PC-9 (cell line): ENCODE measurements at regions not wholly inside any gene's neighbourhood (a gene's known extent, or its start where the extent isn't known, plus 50 kb on each side); places are given as distances from the start of the nearest gene placed in this dataset.

ENCODE experiments used
- BruUV-seq: library from RNA; stranded (reverse); fragments of 400-500 nt; replicated peaks from 2 replicates; lab custom pipeline; 2021; lab: Mats Ljungman, UMichigan
- CTCF ChIA-PET: fragments of 300-600 bp; sonication (Branson Sonifier 250); formaldehyde crosslinking; loops from one replicate; lab custom pipeline; 2022; ENCODE audit warnings: antibody characterized with exemption; lab: Charles Lee
- POLR2A ChIA-PET: fragments of 300-600 bp; sonication (Branson Sonifier 250); formaldehyde crosslinking; loops from one replicate; lab custom pipeline; 2022; ENCODE audit warnings: antibody characterized with exemption; ENCODE audit not compliant: unreplicated experiment; lab: Charles Lee
- DNase-seq, 2 experiments: peaks; one replicate each; pipeline versions ENCODE4 v3.0.0 to v3.0.0-alpha.2; 2015 to 2022; ENCODE audit warnings: mixed read lengths in 1 of 2
- H2AFZ ChIP-seq: fragments of 200-600 bp; sonication (generic); 2 replicates; pipeline ENCODE4 v1.8.1; 2017; ENCODE audit warnings: antibody characterized with exemption
- H3F3A ChIP-seq: fragments of 200-600 bp; sonication (generic); 2 replicates; pipeline ENCODE4 v1.8.1; 2017; ENCODE audit warnings: antibody characterized with exemption, mild to moderate bottlenecking, low read depth; ENCODE audit not compliant: insufficient read depth
- H3K27ac ChIP-seq: fragments of 200-600 bp; sonication (generic); 2 replicates; pipeline ENCODE4 v1.6.1; 2016; ENCODE audit warnings: mixed run types
- H3K27me3 ChIP-seq: fragments of 200-600 bp; sonication (generic); 2 replicates; pipeline ENCODE4 v1.6.1; 2016; ENCODE audit warnings: low read depth, mixed run types; ENCODE audit not compliant: insufficient read depth
- H3K36me3 ChIP-seq: fragments of 200-600 bp; sonication (generic); 2 replicates; pipeline ENCODE4 v1.6.1; 2016; ENCODE audit warnings: low read depth, mixed run types
- H3K4me1 ChIP-seq: fragments of 200-600 bp; sonication (generic); replicated peaks from 2 replicates; pipeline ENCODE4 v1.6.1; 2016; ENCODE audit warnings: mixed run types; ENCODE audit not compliant: insufficient read depth
- H3K4me2 ChIP-seq: fragments of 200-600 bp; sonication (generic); 2 replicates; pipeline ENCODE4 v1.6.1; 2017; ENCODE audit warnings: mixed run types
- H3K4me3 ChIP-seq: fragments of 200-600 bp; sonication (generic); 2 replicates; pipeline ENCODE4 v1.6.1; 2016; ENCODE audit warnings: mixed run types
- H3K79me2 ChIP-seq: fragments of 200-600 bp; sonication (generic); 2 replicates; pipeline ENCODE4 v1.6.1; 2017; ENCODE audit warnings: low read depth, mixed run types
- H3K9me2 ChIP-seq: fragments of 200-600 bp; sonication (generic); 2 replicates; pipeline ENCODE4 v1.8.1; 2017; ENCODE audit warnings: mild to moderate bottlenecking; ENCODE audit not compliant: insufficient read depth
- H3K9me3 ChIP-seq: fragments of 200-600 bp; sonication (generic); 2 replicates; pipeline ENCODE4 v1.8.1; 2016; ENCODE audit warnings: low read depth; ENCODE audit not compliant: insufficient read depth
- H4K20me1 ChIP-seq: fragments of 200-600 bp; sonication (generic); 2 replicates; pipeline ENCODE4 v1.8.1; 2017; ENCODE audit not compliant: insufficient read depth
- CTCF ChIP-seq: fragments of 200-600 bp; sonication (generic); conservative IDR thresholded peaks from 2 replicates; pipeline ENCODE4 v1.6.1; 2017; ENCODE audit warnings: mixed run types, antibody characterized with exemption, mild to moderate bottlenecking, moderate library complexity
- EZH2 ChIP-seq: fragments of 200-600 bp; sonication (generic); IDR thresholded peaks from 2 replicates; pipeline ENCODE4 v1.8.0; 2017; ENCODE audit warnings: antibody characterized with exemption, low read depth
- intact Hi-C: fragments of 100-400 bp; cut with micrococcal nuclease; formaldehyde crosslinking; loops from one replicate; pipeline ENCODE4 v1.10.0; 2022; ENCODE audit not compliant: unreplicated experiment

GRCh38 chr7:138297526-138297925 lies 162.5 kb upstream of the TRIM24 start:
- Histone ChIP-seq H3K27ac (no peak overlapping the region), H3K79me2 (no peaks in the 10 kb centered on the region), H3K36me3 (0 out of 2 replicates have a peak, but pooled peaks cover 3% of the 10 kb centered on the region), H3K4me2 (no peak overlapping the region), H3K4me3 (no peak overlapping the region), H3K27me3 (no peaks in the 10 kb centered on the region), H4K20me1 (no peaks in the 10 kb centered on the region), H3K4me1 (0 out of 2 replicates have a peak, but pooled peaks cover 9% of the 10 kb centered on the region), H2AFZ (no peak overlapping the region), H3F3A (no peaks in the 10 kb centered on the region), H3K9me2 (no peaks in the 10 kb centered on the region), H3K9me3 (0 out of 2 replicates have a peak, but pooled peaks cover 7% of the 10 kb centered on the region)
- intact Hi-C loops = no loop called here
- ChIA-PET POLR2A (no interaction called here), CTCF (interaction anchor here (0.6 kb wide), 1 partner anchor 345 kb away, joined by 10 read pairs; no protein-coding TSS in a partner anchor)
- BruUV-seq = no TSS peak
- TF ChIP-seq EZH2 = no peak
- TF ChIP-seq CTCF = no peak
- DNase-seq = no peak

GRCh38 chr7:138299066-138299465 lies 161.0 kb upstream of the TRIM24 start:
- Histone ChIP-seq H4K20me1 (no peaks in the 10 kb centered on the region), H3K9me3 (0 out of 2 replicates have a peak, but pooled peaks cover 14% of the 10 kb centered on the region), H3K4me1 (peaks cover 19% of the 10 kb centered on the region), H3K79me2 (no peaks in the 10 kb centered on the region), H3K27ac (no peak overlapping the region), H3K9me2 (no peaks in the 10 kb centered on the region), H3K36me3 (0 out of 2 replicates have a peak, but pooled peaks cover 4% of the 10 kb centered on the region), H3F3A (peaks cover 7% of the 10 kb centered on the region), H3K4me2 (no peak overlapping the region), H3K27me3 (no peaks in the 10 kb centered on the region), H2AFZ (no peak overlapping the region), H3K4me3 (no peak overlapping the region)
- no TSS peak for BruUV-seq
- intact Hi-C loops = no loop called here
- ChIA-PET CTCF (no interaction called here), POLR2A (no interaction called here)
- no peak for TF ChIP-seq EZH2
- TF ChIP-seq CTCF = no peak
- DNase-seq = no peak

GRCh38 chr7:138303230-138304070 lies 156.6 kb upstream of the TRIM24 start:
- H3K4me1 ChIP-seq = peaks cover 26% of the 10 kb centered on the region
- no TSS peak for BruUV-seq
- H3K4me3 ChIP-seq = peak overlapping the region; percentile 19; the same call in 1 of the 2 replicates
- TF ChIP-seq EZH2 (no peak), CTCF (no peak)
- H3K36me3 ChIP-seq = 0 out of 2 replicates have a peak, but pooled peaks cover 4% of the 10 kb centered on the region
- H4K20me1 ChIP-seq = no peaks in the 10 kb centered on the region
- 0 out of 2 replicates have a peak overlapping the region, but pooled peaks have one; percentile 56 for H2AFZ ChIP-seq
- CTCF ChIA-PET = no interaction called here
- no peaks in the 10 kb centered on the region for H3K79me2 ChIP-seq
- peaks cover 19% of the 10 kb centered on the region for H3F3A ChIP-seq
- peak in 1 of 2 experiments; percentile 99 for DNase-seq
- H3K9me3 ChIP-seq = peaks cover 21% of the 10 kb centered on the region
- peak overlapping the region; percentile 59 for H3K4me2 ChIP-seq
- POLR2A ChIA-PET = no interaction called here
- H3K27me3 ChIP-seq = no peaks in the 10 kb centered on the region
- intact Hi-C loops = no loop called here
- H3K9me2 ChIP-seq = no peaks in the 10 kb centered on the region
- H3K27ac ChIP-seq = peak overlapping the region; percentile 76
